HG02973 (cell line): ENCODE measurements at regions not wholly inside any gene's neighbourhood (a gene's known extent, or its start where the extent isn't known, plus 50 kb on each side); places are given as distances from the start of the nearest gene placed in this dataset.

Source experiments
- ATAC-seq: cut with Tn5 transposase; IDR thresholded peaks from one replicate; pipeline ENCODE4 v1.9.1; 2021; ENCODE audit warnings: moderate library complexity; ENCODE audit not compliant: unreplicated experiment

DNA sequence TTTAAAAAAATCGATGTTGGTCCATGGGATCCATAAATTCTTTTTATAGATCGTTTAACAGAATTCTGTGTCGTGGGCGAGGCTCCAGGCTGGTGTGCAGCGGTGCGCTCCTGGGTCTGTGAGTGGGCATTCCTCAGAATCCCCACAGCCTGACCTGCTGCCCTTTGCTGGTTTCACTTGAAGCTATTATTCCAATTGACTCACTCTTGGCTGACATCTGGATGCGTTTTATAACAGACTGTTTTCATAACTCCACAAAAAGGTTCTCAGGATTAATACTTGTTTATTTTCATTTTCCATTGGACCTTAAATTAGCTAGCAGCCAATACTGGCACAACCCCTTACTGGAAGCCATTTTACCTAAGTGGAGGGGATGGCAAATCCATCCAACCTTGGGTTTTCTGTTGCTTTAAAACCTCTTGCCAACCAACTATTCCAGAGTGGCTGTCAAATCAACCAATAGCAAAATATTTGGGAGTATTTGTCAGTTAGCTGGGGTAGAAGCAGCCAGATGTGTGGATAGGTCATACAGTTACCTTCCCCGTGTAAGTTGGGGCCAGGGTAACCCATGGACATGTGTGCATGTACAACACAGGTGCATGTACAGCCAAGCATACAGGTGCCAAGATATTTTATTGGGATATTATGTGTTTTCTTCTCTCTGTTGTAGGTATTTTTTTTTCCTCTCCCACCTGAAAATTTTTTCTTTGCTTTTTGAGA lies 160.7 kb upstream of the ZNF32 start:
- no peak for ATAC-seq

DNA sequence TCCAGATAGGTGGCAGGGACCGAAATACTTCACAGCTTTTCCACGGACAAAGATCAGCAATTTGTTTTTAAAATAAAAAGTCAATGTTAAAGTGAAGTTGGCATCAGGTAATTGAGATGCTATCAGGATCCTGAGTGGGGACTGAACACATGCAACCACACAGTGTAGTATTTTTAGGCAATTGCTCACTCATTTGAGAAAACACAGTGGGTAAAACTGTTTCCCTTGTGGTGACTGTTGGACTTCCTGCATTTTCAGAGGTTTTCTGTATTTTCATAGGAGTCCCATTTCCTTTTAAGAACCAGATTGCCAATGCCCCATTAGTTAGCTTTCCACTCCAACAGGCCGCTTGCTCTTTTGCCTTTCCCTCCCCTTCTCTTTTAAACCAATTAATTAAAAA lies 159.5 kb upstream of the ZNF32 start:
- no peak for ATAC-seq

DNA sequence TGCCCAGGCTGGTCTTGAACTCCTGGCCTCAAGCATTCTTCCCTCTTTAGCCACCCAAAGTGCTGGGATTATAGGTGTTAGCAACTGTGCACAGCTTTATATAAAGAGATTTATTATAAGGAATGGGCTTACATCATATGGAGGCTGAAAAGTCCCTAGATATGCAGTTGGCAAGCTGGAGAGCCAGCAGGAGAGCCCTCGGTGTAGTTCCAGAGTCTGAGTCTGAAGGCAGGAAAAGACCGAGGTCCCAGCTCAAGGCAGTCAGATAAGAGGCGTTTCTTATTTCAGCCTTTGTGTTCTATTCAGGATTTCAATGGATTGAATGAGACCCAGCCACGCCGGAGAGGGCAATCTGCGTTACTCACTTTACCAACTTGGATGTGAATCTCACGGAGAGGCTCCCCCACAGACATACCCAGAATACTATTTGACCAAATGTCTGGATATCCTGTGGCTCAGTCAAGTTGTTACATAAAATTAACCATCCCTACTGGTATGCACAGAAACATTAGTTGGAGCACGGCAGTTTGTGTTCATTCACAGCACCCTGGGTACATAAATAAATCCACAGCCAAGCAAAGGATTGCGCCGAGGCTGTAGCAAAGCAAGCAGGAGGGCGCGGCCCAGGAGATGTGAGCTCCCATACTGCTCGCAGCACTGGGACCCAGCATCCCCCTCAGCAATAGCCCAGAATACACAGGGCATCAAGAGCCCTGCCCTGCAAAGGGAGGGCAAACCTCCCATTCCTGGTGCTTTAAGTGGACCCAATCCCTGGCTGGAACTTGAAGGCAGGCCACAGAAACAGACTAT lies 158.4 kb upstream of the ZNF32 start:
- ATAC-seq, result no peak

DNA sequence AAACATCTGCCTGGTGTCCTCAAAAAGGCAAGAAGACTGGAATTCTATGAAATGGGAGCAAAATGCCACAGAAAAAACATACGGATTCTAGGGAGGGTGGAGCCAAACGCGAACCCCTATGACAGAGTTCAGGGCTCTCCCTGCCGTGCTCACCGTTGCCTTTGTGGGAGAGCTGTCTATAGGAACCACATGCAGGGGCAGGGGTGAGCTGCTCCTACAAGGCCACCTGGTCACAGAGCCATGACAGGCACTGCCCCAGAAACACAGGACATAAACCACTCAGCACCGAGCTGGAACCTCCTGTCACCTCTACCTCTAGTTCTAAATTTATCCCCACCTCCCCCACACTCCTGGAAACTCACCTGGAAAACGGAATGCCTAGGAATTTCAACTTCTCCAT lies 155.1 kb upstream of the ZNF32 start:
- no peak for ATAC-seq

DNA sequence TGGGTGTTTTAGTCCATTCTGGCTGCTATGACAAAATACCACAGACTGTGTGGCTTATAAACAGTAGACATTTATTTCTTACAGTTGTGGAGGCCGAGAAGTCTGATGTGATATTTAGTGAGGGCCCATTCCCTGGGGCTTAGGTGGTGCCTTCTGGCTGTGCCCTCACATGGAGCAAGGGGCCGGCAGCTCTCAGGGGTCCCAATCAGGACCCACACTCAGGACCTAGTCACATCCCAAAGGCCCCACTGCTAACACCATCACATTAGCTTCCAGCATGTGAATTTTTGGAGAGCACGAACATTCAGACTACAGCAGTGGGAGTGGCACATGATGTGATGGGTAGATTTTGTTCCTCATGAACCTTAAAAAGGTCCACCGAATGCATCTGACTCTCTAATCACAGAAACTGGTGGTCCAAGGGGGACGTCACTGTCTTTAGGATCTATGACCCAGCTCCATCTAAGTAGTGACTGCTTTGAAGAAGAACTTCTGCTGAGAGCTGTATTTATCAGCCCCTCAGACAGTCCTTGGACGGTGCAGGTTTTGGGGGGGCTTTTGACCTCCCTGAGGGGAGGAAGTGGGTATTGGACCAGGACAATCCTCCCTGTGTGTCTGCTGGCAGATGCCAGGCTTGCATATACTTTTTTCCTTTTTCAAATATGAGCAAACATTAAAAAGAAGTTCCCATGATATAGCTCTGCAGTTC lies 154.5 kb upstream of the ZNF32 start:
- ATAC-seq, result no peak

DNA sequence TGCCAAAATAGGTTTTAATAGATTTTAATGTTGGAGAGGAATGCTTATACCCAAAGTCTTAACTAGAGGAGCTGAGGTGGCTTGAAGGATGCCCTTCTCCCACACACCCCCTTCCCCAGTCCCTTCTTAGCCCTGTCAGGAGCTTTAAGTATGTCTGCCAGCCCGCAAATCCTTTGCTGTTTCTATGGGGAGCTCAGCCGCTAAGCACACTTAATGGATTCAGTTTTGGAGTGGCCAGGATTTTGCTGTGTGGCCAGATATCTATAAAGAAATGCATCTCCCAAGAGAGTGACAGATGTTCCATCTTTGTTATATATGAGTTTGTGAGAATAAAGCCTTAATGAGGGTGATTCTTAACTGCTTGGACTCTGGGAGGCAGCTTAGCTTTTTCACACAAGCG lies 152.9 kb upstream of the ZNF32 start:
- ATAC-seq, result no peak

DNA sequence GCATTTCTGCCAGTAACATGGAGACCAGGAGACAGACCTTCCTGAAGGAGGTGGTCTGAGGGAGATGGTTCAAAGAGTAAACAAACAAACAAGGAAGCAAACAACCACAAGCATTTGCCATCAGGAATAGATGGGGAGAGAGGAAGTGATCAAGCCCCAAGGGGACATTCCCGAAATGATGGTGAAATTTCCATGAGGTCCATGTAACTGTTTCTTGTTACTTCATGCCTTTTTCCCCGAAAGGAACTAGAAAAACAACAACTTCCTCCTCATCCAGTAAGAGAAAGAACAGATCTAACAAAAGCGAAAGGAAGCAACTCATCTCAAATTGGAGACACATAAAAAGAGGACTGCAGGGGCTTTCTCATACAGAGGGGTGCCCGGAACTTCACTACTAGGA lies 152.5 kb upstream of the ZNF32 start:
- no peak for ATAC-seq

DNA sequence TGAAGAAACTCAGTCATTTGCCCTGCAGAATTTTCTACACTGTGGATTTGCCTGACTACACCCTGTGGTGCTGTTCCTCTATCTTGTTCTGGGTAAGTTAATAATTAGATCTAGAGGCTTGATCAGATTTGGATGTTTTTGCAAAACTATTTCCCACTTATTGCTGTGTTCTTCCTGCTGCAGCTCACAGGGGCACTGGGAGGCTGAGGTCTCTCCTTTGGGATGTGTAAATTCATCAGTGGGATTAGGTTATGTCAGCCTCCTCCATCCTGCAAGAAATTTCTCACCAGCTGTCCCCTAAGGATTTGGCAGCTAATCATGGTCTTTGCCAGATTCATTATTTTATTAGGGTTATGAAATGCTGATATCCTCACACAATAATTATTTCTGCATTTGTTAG lies 148.1 kb upstream of the ZNF32 start:
- no peak for ATAC-seq

DNA sequence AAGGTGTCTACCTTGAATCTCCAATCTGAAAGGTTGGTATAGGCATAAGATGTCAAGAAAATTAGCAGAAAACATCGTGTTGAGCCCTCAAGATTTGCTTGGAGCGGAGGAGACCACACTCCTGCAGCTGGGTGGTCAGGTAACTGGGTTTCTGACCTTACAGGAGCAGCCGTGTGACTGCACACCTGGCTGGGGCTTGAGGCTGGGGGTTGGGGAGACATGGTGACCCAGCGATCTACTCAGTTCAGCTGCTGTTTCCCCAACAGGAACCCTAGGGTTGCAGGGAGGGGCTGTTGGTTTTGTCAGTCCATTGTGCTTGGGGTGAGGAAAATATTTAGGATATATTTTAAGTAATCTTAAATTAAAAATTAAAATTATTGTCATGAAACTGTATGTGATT lies 147.0 kb upstream of the ZNF32 start:
- ATAC-seq, result no peak

DNA sequence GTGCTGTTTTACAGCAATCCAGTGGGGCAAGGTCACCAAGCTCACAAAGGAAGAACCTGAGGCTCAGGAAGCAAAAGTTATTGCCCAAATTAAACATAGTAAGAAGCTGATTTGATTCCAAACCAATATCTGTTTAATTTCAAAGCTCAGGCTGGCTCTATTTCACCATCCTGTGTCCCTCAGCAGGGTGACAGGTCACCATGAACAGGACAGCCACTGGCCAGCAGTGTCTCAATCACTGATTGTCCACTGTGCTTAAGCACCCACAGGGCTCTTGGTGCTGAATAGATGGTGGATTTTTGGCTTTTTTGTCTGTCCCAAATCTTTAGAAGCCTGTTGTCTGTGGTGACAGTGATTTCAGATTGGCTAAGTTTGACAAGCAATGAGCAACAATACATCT lies 146.4 kb upstream of the ZNF32 start:
- no peak for ATAC-seq

DNA sequence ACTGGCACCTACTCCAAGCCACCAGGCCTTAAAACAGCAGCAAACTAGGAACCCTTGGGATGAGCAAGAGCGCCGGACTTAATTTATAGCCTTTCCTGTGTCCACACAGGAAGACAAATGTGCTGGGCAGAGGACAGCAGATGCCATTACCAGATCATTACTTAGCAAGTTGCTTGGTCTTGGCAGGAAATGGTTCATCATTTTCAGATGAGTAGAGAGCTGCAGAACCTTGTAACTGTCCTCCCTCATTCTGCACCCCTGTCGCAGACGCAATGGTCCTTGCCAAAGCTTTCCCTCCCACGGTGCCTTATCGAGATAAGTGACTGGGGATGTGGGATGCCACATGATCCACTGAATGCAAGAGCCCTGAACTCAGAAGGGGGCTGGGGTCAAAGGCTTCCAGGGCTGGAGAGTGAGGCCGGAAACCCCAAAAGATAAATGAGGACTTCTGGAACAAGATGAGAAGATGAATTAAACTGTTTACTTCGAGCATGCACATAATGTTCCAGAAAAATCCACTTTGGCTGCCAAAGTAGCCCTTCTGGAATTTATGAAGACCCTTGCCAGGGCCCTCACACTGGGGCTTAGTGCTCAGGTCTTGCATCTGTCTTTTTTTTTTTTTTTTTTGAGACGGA lies 145.6 kb upstream of the ZNF32 start:
- no peak for ATAC-seq

DNA sequence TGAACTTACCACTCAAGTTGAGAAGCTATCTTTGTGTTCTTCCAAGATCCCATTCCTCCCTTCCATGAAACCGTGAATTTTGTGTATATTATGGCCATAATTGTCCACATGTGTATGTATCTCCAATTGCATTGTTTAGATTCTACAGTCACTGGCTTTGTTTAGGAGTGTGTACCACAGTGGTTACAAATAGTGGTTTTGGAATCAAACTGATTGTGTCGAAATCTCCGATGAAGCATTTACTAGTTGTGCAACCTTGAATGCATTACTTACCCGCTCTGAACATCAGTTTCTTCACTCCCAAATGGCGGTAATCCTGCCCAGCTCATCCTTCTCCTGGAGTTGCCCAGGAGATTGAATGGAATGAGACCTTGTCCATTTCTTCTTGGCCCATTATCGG lies 145.0 kb upstream of the ZNF32 start:
- no peak for ATAC-seq

DNA sequence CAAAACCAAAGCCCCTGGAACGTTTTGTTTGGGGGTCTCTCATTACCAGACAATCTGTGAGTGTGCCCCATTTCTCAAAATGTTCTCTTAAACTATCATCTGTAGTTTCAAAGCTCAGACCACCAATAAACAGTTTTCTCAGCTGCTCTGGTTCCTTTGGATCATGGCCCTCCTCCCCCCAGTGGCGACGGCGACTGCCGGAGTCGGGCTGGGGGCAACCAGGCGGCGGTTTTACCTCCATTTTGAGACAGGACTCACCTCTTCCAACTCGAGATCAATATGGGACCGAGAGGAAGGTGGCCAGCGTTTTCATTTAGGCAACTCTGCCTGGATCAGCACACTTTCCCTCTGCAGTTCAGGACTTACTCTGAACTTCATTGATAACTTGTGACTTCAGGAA lies 141.5 kb upstream of the ZNF32 start:
- no peak for ATAC-seq

DNA sequence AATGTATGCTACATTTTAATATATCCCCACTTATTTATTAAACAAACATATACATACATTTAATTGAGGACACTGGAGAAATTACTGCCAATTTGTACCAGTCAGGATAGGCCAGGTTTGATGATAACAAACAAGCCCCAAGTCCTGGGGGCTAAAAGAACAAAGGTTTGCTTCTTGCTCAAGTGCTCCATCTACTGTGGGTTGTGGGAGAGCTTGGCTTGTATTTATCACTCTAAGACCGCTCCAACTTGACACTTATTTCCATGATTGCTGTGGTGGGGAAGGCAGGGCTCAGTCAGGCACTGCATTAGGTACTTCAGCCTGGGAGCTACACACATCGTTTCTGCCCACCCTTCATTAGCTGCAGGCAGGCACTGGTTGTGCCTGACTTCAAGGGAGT lies 136.6 kb upstream of the ZNF32 start:
- no peak for ATAC-seq

DNA sequence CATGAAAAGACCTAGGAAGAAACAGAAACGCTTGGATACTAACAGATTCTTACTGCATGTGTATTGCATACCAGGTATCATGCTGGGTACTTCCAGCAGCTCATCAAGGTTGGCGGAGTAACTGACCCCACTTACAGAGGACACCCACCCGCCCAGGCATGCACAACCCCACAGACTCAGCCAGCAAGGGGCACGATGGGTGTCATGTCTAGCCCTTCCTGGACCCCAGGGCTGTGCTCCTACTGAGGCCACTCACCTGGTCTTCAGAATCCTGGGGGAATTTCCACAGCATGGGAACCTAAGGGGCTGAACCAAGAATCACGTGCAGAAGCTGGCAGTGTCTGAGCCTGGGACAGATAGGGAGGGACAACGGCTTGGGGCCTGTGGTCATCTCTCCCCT lies 134.1 kb upstream of the ZNF32 start:
- ATAC-seq, result no peak

DNA sequence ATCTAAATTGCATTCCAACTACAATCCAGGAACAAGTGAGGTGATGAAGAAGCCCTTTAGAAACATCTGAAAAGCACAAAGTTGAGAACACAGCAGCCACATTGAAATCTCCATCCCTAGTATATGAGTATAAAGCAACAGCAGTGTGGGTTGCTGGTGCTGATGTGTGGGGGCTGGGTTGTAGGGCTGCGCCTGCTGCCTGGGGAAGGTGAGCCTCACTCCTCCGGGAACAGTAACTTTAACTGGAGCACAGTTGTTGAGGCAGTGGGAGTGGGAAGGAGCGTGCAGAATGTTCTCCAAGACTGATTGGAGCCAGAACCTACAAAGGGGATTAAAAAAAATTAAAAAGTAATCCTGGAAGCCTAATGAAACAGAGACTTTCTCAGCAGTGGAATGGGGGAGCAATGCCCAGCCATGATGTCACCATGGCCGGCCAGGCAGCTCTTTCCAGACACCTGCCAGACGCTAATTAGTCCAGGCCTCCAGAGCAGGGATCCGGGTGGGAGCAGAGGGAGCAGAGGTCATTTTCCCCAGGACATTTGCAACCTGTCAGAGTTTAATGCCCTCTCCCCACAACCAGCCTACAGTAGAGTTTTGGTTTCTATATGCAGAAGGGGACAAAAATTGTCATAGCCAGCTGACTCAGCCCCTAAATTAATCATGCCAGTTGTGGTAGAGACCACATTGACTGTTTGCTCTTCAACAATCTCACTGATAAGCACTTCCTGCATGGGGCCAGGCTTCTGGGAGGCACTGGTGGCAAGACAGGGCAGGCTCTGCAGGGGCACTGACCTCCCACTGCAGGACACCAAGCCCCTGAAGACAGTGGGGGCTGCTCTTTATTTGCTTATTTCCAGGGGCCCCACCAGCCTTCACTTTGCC lies 133.0 kb upstream of the ZNF32 start:
- no peak for ATAC-seq

DNA sequence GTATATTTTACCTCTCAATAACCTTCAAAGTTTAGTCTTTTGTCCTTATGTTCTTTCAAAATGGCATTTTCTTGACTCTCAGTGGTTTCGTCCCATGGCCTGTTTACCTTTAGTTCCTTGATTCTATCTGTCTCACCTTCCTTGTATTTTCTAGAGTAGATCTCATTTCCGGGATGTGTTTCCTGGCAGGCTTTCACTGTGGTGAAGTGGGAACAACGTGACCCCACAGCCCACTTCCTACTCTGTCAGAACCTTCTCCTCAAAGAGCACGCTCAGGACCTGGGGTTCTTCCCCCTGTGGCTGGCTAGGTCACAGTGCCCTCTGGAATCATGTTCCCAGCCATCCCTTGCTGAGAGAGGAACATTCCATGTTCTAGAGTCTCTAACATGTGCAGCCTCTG lies 129.9 kb upstream of the ZNF32 start:
- no peak for ATAC-seq

DNA sequence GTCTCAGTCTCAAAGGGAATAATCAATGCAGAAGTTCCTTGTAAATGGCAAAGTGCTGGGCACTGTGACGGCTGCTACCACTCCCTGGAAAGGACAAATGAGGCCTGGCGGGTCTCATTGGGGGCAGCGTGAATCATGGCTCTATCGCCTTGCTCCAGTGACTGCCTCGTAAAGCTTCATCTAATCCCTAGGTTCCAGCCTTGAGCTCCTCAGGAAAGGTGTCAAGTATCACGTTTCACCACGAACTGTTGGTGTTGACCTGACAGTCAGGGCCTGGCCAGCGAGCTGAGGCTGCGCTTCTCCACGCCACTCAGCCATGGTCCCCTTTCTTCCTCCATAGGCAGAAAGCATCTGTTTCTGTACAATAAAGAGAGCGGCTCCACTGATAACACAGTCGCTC lies 126.7 kb upstream of the ZNF32 start:
- no peak for ATAC-seq

DNA sequence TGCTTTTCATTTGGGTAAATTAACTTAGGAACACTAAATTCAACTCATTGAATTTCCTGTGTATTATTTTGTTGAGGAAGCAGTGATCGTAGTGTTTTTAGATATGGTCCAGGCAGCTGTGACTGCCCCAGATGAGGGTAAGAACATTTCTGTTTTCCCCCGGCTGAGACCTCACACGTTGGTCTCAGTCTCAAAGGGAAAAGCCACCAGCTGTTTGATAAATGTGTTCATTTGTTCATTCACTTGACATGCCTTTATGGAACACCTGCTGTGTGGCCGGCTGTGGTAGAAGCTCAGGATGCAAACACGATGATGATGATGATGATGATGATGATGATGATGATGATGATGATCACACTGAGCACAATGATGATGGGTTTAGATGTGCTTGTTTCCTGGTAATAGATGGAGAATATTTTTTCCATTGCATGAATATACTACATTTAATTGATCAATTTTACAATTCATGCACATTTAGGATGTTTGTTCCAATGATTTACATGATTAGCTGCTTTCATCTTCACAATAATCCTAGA lies 125.6 kb upstream of the ZNF32 start:
- ATAC-seq, result no peak

DNA sequence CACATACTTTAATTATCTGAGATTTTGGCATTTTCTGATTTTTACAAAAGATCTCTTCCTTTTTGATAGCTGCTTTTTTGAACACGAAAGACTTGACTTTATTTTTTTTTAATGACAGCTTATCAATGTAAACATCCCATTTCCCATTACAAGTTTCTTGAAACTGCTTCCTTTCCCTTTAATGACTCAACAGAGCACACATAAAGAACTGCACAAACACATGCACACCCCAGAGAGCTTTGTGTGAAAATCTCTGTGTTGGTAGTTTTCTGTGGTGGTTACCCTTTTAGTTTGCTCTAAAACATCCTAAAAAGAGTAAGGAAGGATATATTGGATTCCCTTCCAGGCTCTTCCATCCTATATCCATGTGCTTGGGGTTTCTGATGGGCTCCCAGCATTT lies 125.1 kb upstream of the ZNF32 start:
- ATAC-seq, result no peak
